A673 (cell line): ENCODE measurements at regions not wholly inside any gene's neighbourhood (a gene's known extent, or its start where the extent isn't known, plus 50 kb on each side); places are given as distances from the start of the nearest gene placed in this dataset.

ENCODE experiments used
- BruUV-seq: library from RNA; stranded (reverse); fragments of 400-500 nt; replicated peaks from 2 replicates; lab custom pipeline; 2021; lab: Mats Ljungman, UMichigan
- CTCF ChIA-PET: fragments of 300-600 bp; sonication (Branson Sonifier 250); formaldehyde crosslinking; loops from one replicate; lab custom pipeline; 2022; ENCODE audit warnings: antibody characterized with exemption; lab: Charles Lee
- POLR2A ChIA-PET: fragments of 300-600 bp; sonication (Branson Sonifier 250); formaldehyde crosslinking; loops from one replicate; lab custom pipeline; 2022; ENCODE audit warnings: antibody characterized with exemption; ENCODE audit not compliant: low non-redundant PET; lab: Charles Lee
- DNase-seq: peaks from one replicate; pipeline ENCODE4 v3.0.0-alpha.2; 2015; ENCODE audit warnings: low spot score
- H3K27ac ChIP-seq: fragments of 200-600 bp; sonication (generic); 2 replicates; pipeline ENCODE4 v1.5.1; 2016; ENCODE audit warnings: mixed run types, low read depth, mild to moderate bottlenecking, mixed read lengths, antibody characterized with exemption, low read length; ENCODE audit not compliant: poor library complexity, severe bottlenecking
- H3K27me3 ChIP-seq: fragments of 200-600 bp; sonication (generic); replicated peaks from 2 replicates; pipeline ENCODE4 v1.6.1; 2017; ENCODE audit warnings: mixed run types, low read depth, mild to moderate bottlenecking, mixed read lengths, antibody characterized with exemption, low read length; ENCODE audit not compliant: insufficient read depth, poor library complexity
- H3K36me3 ChIP-seq: fragments of 200-600 bp; sonication (generic); 2 replicates; pipeline ENCODE4 v1.6.1; 2016; ENCODE audit warnings: mixed run types, mild to moderate bottlenecking, mixed read lengths, antibody characterized with exemption, low read length; ENCODE audit not compliant: insufficient read depth, poor library complexity, severe bottlenecking
- H3K4me1 ChIP-seq: fragments of 200-600 bp; sonication (generic); 2 replicates; pipeline ENCODE4 v1.6.1; 2017; ENCODE audit warnings: mixed run types, mild to moderate bottlenecking, mixed read lengths, antibody characterized with exemption, low read length; ENCODE audit not compliant: insufficient read depth, poor library complexity, severe bottlenecking
- H3K4me3 ChIP-seq: fragments of 200-600 bp; sonication (generic); 2 replicates; pipeline ENCODE4 v1.5.1; 2016; ENCODE audit warnings: low read depth, mixed run types, mild to moderate bottlenecking, mixed read lengths, low read length; ENCODE audit not compliant: poor library complexity, severe bottlenecking
- H3K9me3 ChIP-seq: fragments of 200-600 bp; sonication (generic); 2 replicates; pipeline ENCODE4 v1.6.1; 2016; ENCODE audit warnings: mixed run types, low read depth, mild to moderate bottlenecking, mixed read lengths, antibody characterized with exemption, low read length; ENCODE audit not compliant: poor library complexity, severe bottlenecking
- EZH2 ChIP-seq: fragments of 200-600 bp; sonication (generic); IDR thresholded peaks from 2 replicates; pipeline ENCODE4 v1.6.1; 2017; ENCODE audit warnings: borderline replicate concordance, low read depth, mild to moderate bottlenecking, mixed read lengths, antibody characterized with exemption, low read length; ENCODE audit not compliant: poor library complexity, severe bottlenecking
- intact Hi-C: fragments of 100-400 bp; cut with micrococcal nuclease; formaldehyde crosslinking; loops from one replicate; pipeline ENCODE4 v1.10.0; 2022; ENCODE audit not compliant: unreplicated experiment
- TF ChIP-seq, protein P1 (sequence below): fragments of 300-800, 200-600 bp; sonication (generic); conservative IDR thresholded peaks from 2 replicates; pipeline ENCODE4 v1.5.1; 2017; ENCODE audit warnings: low read depth, mild to moderate bottlenecking, antibody characterized with exemption, low read length, moderate library complexity, mixed read lengths

DNA sequence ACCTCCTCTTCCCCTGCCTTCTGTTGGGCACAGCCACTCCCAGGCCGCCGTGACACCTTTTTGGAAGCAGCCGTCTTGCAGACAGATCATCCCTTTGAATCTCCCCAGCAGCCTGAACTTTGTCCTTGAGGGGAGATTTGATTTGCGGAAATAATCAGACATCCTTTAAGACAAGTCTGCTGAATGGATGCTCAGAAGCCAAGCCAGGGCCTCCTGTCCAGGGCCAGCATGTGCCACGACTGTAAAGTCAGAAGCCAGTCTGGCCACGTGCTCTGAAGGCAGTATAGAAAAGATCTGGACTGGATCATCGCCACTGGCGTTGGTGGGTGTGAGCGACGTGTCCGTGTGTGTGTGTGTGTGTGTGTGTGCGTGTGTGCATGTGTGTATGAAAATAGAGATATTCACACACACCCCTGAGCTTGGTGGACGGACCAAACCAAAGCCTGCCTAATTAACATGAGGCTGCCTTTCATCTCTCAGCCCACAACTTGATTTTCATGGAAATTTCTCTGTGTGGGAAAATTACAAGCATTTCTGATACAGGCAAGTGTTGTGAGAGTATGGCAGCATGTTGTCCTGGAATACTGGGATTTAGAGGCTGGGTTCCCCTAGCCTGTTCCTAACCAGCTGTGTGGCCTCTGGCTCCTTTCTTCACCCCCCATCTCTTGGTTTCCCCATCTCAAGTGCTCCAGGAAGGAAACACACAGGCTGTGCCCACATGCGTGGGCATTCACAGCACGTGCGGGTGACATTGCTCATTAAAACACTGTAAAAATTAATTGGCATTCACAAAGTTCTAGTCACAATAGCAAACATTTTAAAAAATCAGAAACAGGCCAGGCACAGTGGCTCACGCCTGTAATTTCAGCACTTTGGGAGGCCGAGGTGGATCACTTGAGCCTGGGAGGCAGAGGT lies 61.8 kb upstream of the WNT7B start:
- CTCF ChIA-PET = no interaction called here
- no peak overlapping the region for H3K27ac ChIP-seq

DNA sequence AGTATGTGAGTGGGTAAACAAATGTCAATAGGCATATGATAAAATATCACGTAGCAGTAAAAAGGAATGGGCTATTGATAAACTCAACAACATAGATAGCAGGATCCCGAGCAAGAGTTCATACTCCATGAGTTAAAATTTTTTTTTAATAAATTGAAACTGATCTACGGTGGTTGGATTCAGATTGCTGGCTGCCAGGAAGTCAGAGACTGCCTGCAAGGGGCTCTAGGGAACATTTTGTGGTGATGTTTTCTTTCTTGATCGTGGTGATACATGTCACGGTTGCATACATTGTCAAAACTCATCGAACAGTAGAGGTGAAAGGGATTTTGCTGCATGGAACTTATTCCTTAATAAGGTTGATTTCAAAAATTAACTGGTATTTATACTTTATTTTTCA lies 62.6 kb upstream of the WNT7B start:
- no TSS peak for BruUV-seq
- Histone ChIP-seq H3K4me1 (peaks cover 22% of the 10 kb centered on the region), H3K4me3 (no peak overlapping the region), H3K36me3 (no peaks in the 10 kb centered on the region), H3K27ac (peak overlapping the region; percentile 24), H3K9me3 (no peaks in the 10 kb centered on the region), H3K27me3 (no peaks in the 10 kb centered on the region)
- TF ChIP-seq EZH2 = no peak
- TF ChIP-seq, protein P1, sequence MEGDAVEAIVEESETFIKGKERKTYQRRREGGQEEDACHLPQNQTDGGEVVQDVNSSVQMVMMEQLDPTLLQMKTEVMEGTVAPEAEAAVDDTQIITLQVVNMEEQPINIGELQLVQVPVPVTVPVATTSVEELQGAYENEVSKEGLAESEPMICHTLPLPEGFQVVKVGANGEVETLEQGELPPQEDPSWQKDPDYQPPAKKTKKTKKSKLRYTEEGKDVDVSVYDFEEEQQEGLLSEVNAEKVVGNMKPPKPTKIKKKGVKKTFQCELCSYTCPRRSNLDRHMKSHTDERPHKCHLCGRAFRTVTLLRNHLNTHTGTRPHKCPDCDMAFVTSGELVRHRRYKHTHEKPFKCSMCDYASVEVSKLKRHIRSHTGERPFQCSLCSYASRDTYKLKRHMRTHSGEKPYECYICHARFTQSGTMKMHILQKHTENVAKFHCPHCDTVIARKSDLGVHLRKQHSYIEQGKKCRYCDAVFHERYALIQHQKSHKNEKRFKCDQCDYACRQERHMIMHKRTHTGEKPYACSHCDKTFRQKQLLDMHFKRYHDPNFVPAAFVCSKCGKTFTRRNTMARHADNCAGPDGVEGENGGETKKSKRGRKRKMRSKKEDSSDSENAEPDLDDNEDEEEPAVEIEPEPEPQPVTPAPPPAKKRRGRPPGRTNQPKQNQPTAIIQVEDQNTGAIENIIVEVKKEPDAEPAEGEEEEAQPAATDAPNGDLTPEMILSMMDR = no peak
- DNase-seq = no peak
- ChIA-PET POLR2A (no interaction called here), CTCF (no interaction called here)
- intact Hi-C loops = no loop called here

More for the DNA sequence above, 61.8 kb upstream of the WNT7B start:
- peaks cover 15% of the 10 kb centered on the region for H3K4me1 ChIP-seq
- no peaks in the 10 kb centered on the region for H3K9me3 ChIP-seq
- POLR2A ChIA-PET = no interaction called here
- intact Hi-C loops = no loop called here
- DNase-seq = no peak
- BruUV-seq = no TSS peak
- TF ChIP-seq, protein P1 = no peak
- TF ChIP-seq EZH2 = no peak
- no peaks in the 10 kb centered on the region for H3K36me3 ChIP-seq
- no peak overlapping the region for H3K4me3 ChIP-seq
- no peaks in the 10 kb centered on the region for H3K27me3 ChIP-seq

DNA sequence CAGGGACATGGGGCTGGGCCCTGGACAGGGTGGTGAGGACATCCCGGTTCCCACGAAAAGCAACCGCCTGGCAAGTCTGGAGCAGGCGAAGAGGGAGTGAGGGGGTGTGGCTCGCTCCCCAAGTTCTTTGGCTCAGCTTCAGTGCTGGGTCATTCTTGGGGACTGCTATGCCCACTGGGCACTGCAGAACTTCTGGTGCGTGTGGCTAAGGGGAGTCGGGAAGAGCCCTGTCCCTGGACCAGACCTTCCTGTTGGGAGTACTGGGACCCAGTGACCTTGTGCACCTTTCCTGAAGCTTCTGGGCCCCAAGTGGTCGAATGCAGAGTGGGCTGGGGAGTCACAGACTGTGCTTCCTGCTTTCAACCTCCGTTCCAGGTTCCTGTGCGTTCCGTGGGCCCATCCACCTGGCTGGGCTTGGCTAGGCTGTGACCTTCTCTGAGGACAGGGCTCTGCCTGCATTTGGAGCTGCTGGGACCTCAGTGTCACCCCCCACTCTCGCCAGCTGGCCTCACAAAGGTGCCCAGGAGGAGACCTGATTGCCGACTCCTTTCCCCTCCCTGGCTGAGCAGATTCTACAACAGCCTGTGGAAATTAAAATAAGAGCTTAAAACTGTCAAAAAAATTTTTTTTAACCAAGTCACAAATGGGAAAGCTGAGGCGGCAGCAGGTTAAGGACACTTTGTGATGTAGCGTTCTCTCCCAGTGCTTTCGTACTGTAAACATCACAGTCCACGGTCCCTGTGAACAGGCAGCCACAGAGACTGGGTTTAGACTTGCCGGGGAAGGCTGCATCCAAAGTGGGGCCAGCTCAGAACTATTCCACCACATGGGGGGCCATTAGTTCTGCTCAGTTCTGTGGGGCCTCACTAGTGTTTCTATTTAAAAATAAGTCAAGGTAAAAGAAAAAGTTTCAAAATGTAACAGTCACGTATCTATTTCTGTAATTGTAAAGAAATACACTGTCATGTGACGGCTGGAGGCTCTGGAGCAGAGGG lies 63.8 kb upstream of the WNT7B start:
- H3K27ac ChIP-seq = peak overlapping the region; percentile 29
- no peak for DNase-seq
- H3K27me3 ChIP-seq = no peaks in the 10 kb centered on the region
- no TSS peak for BruUV-seq
- H3K4me3 ChIP-seq = no peak overlapping the region
- CTCF ChIA-PET = no interaction called here
- H3K36me3 ChIP-seq = no peaks in the 10 kb centered on the region
- TF ChIP-seq, protein P1 = no peak
- no peak for TF ChIP-seq EZH2
- no peaks in the 10 kb centered on the region for H3K9me3 ChIP-seq
- POLR2A ChIA-PET = no interaction called here
- peaks cover 22% of the 10 kb centered on the region for H3K4me1 ChIP-seq
- intact Hi-C loops = no loop called here
